NCI-H524 (cell line): ENCODE measurements at regions not wholly inside any gene's neighbourhood (a gene's known extent, or its start where the extent isn't known, plus 50 kb on each side); places are given as distances from the start of the nearest gene placed in this dataset.

Experiments
- DNase-seq, 2 experiments: peaks; one replicate each; lab custom pipeline; 2025; lab: John Stamatoyannopoulos, UW

GRCh38 chr13:107573184-107573583, 642.2 kb downstream of the LIG4 start:
- DNase-seq, result no peak

GRCh38 chr13:107572156-107572555, 643.2 kb downstream of the LIG4 start:
- no peak for DNase-seq

- no peak for DNase-seq
Measured at GRCh38 chr13:107568181-107568580, 647.2 kb downstream of the LIG4 start.

- DNase-seq, result no peak
Measured at GRCh38 chr13:107563099-107563925, 652.0 kb downstream of the LIG4 start.

- DNase-seq, result no peak
Measured at GRCh38 chr13:107562203-107562602, 653.1 kb downstream of the LIG4 start.

GRCh38 chr13:107554460-107554859, 660.9 kb downstream of the LIG4 start:
- DNase-seq, result no peak

GRCh38 chr13:107553838-107554237, 661.5 kb downstream of the LIG4 start:
- DNase-seq, result no peak

- DNase-seq, result no peak
Measured at GRCh38 chr13:107551521-107551920, 663.8 kb downstream of the LIG4 start.

- no peak for DNase-seq
Measured at GRCh38 chr13:107548338-107548737, 667.0 kb downstream of the LIG4 start.

- no peak for DNase-seq
Measured at GRCh38 chr13:107545946-107546502, 669.3 kb downstream of the LIG4 start.

- no peak for DNase-seq
Measured at GRCh38 chr13:107534548-107534947, 680.8 kb downstream of the LIG4 start.

- no peak for DNase-seq
Measured at GRCh38 chr13:107531816-107532215, 683.5 kb downstream of the LIG4 start.

- no peak for DNase-seq
Measured at GRCh38 chr13:107531180-107531579, 684.2 kb downstream of the LIG4 start.

GRCh38 chr13:107529035-107529434, 686.3 kb downstream of the LIG4 start:
- DNase-seq, result no peak

- DNase-seq, result no peak
Measured at GRCh38 chr13:107518780-107519179, 696.6 kb downstream of the LIG4 start.

GRCh38 chr13:107518292-107518691, 697.0 kb downstream of the LIG4 start:
- DNase-seq, result no peak

- no peak for DNase-seq
Measured at GRCh38 chr13:107516517-107516916, 698.8 kb downstream of the LIG4 start.

- DNase-seq, result no peak
Measured at GRCh38 chr13:107512551-107512950, 702.8 kb downstream of the LIG4 start.

- no peak for DNase-seq
Measured at GRCh38 chr13:107497661-107498060, 717.7 kb downstream of the LIG4 start.

GRCh38 chr13:107493266-107493665, 722.1 kb downstream of the LIG4 start:
- DNase-seq, result no peak

GRCh38 chr13:107482688-107483087, 732.6 kb downstream of the LIG4 start:
- DNase-seq, result no peak

- DNase-seq, result no peak
Measured at GRCh38 chr13:107480130-107480529, 735.2 kb downstream of the LIG4 start.

GRCh38 chr13:107477772-107478379, 737.5 kb downstream of the LIG4 start:
- DNase-seq, result no peak
